ENCODE measurements at regions not wholly inside any gene's neighbourhood (a gene's known extent, or its start where the extent isn't known, plus 50 kb on each side); places are given as distances from the start of the nearest gene placed in this dataset.

GRCh38 chr2:239756031-239756789 lies 268.9 kb downstream of the NDUFA10 start:
- TF ChIP-seq CTCF (IDR thresholded peaks at IDR 0.05) (no peak), ZFX (IDR thresholded peaks at IDR 0.05; ENCODE audit: borderline replicate concordance) (no peak)

All from 22Rv1 (cell line).